ELR (cell line): ENCODE measurements at regions not wholly inside any gene's neighbourhood (a gene's known extent, or its start where the extent isn't known, plus 50 kb on each side); places are given as distances from the start of the nearest gene placed in this dataset.
"Not testable (repeated sequence)": the region's sequence is repeated elsewhere in the genome, so short reads cannot be mapped to it uniquely, and the experiment has no call there.

Source experiments
- DNase-seq: peaks from one replicate; pipeline ENCODE4 v3.0.0-alpha.2; 2015; ENCODE audit warnings: low read depth

GRCh38 chr2:32874931-32875330 lies 71.8 kb upstream of the LTBP1 start:
- no peak for DNase-seq

- DNase-seq, result no peak
Observed at GRCh38 chr2:32877587-32878510, 68.9 kb upstream of the LTBP1 start.

- DNase-seq, result not testable (repeated sequence)
Observed at GRCh38 chr2:32879943-32880342, 66.8 kb upstream of the LTBP1 start.

DNA sequence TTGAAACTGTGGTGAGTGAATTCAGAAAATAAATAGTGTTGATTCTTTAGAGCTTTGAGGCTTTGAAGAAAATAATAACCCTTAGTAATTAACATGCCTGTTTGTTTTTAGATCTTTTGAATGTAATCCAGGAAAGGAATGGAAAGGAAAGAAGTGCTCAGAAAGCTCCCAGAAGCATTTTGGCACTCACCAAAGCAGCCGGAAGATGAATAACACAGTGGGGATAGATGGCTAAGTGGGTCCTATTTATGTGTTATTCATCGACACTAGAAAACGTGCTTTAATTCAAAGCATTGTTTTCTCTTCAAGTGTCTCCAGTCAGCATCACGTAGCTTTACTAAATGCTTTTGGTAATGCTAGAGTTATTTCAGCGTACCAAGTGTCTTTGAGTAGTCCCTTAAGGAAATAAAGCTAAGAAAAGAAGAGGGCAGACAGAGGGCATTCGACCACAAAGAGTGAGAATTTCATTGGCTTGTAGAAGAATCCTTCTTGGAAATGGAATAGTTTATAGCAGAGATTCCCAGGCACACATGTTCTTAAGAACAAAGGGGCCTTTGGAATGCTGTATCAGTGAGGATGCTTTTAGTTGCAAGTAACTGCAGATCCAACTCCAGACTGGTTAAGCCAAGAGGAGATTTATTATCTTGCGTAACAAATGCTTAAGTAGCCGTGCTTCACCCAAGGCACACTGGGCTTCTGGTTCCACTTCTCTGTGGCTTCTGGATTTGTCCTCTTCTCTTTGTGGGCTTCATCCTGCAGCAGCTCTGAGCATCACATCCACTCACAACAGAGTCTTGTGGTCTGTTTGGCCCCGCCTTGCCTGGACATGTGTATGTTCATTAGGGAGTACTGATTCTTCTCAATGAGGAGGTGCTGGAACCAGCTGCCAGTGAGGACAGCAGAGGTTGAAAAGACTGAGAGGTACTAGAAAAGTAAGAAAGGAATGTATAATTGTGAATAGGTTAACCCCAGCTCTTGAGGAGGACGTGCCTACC lies 63.6 kb upstream of the LTBP1 start:
- DNase-seq, result no peak

GRCh38 chr2:32884346-32884745 lies 62.4 kb upstream of the LTBP1 start:
- peak; percentile 55 for DNase-seq

DNA sequence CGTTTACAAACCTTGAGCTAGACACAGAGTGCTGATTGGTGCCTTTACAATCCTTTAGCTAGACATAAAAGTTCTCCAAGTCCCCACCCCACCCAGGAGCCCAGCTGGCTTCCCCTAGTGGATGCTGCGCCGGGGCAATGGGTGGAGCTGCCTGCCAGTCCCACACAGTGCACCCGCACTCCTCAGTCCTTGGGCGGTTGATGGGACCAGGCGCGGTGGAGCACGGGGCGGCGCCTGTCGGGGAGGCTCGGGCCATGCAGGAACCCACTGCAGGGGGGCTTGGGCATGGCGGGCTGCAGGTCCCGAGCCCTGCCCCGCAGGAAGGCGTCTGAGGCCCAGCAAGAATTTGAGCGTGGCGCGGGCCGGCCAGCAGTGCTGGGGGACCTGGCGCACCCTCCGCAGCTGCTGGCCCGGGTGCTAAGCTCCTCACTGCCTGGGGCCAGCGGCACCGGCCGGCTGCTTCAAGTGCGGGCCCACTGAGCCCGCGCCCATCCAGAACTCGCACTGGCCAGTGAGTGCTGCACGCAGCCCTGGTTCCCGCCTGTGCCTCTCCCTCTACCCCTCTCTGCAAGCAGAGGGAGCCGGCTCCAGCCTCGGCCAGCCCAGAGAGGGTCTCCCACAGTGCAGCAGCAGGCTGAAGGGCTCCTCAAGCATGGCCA lies 60.2 kb upstream of the LTBP1 start:
- not testable (repeated sequence) for DNase-seq

DNA sequence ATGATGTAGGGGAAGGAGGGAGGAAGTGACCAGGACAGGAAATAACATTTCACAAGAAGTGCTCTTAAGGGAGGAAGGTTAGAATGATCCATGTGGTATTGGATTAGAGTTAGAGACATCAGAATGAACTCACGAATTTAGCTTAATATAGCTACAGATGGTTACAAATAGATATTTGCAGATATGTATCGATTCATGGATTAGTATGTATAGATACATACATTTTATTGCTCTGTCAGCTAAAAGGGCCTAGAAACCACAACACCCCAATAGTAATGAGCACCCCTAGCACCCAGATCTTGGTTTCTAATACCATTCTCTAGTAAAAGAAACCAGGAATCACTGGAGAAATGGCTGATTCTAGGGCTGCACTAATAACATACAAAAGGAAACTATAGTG lies 59.6 kb upstream of the LTBP1 start:
- no peak for DNase-seq

- DNase-seq, result no peak
Observed at GRCh38 chr2:32894119-32894728, 52.5 kb upstream of the LTBP1 start.

- DNase-seq, result no peak
Observed at GRCh38 chr2:32895424-32895823, 51.3 kb upstream of the LTBP1 start.
